ENCODE measurements at regions not wholly inside any gene's neighbourhood (a gene's known extent, or its start where the extent isn't known, plus 50 kb on each side); places are given as distances from the start of the nearest gene placed in this dataset.

GRCh38 chr6:163789199-163789810 is 374.8 kb downstream of the QKI start:
- DNase-seq (ENCODE audit: low read depth): no peak
- H3K4me3 ChIP-seq (ENCODE audit: control insufficient read depth, low read depth, low read length): no peak overlapping the region
- no peak for TF ChIP-seq CTCF (IDR thresholded peaks at IDR 0.05; ENCODE audit: control insufficient read depth, insufficient read depth, low read depth, low read length, missing control alignments)

GRCh38 chr6:163786995-163787671 is 372.6 kb downstream of the QKI start:
- H3K4me3 ChIP-seq (ENCODE audit: control insufficient read depth, low read depth, low read length): no peak overlapping the region
- DNase-seq (ENCODE audit: low read depth): no peak
- no peak for TF ChIP-seq CTCF (IDR thresholded peaks at IDR 0.05; ENCODE audit: control insufficient read depth, insufficient read depth, low read depth, low read length, missing control alignments)

- no peak for DNase-seq (ENCODE audit: low read depth)
- no peak overlapping the region for H3K4me3 ChIP-seq (ENCODE audit: control insufficient read depth, low read depth, low read length)
- TF ChIP-seq CTCF (IDR thresholded peaks at IDR 0.05; ENCODE audit: control insufficient read depth, insufficient read depth, low read depth, low read length, missing control alignments): no peak
Observed at GRCh38 chr6:163782436-163783003, 368.0 kb downstream of the QKI start.

- no peak for DNase-seq (ENCODE audit: low read depth)
Observed at GRCh38 chr6:163780994-163781393, 366.5 kb downstream of the QKI start.

GRCh38 chr6:163779727-163780284 is 365.3 kb downstream of the QKI start:
- DNase-seq (ENCODE audit: low read depth): no peak
- no peak overlapping the region for H3K4me3 ChIP-seq (ENCODE audit: control insufficient read depth, low read depth, low read length)
- no peak for TF ChIP-seq CTCF (IDR thresholded peaks at IDR 0.05; ENCODE audit: control insufficient read depth, insufficient read depth, low read depth, low read length, missing control alignments)

More at GRCh38 chr6:163780994-163781393, 366.5 kb downstream of the QKI start:
- TF ChIP-seq CTCF (IDR thresholded peaks at IDR 0.05; ENCODE audit: control insufficient read depth, insufficient read depth, low read depth, low read length, missing control alignments): no peak
- H3K4me3 ChIP-seq (ENCODE audit: control insufficient read depth, low read depth, low read length): no peak overlapping the region

GRCh38 chr6:163777716-163778115 is 363.2 kb downstream of the QKI start:
- no peak for DNase-seq (ENCODE audit: low read depth)
- TF ChIP-seq CTCF (IDR thresholded peaks at IDR 0.05; ENCODE audit: control insufficient read depth, insufficient read depth, low read depth, low read length, missing control alignments): no peak
- H3K4me3 ChIP-seq (ENCODE audit: control insufficient read depth, low read depth, low read length): no peak overlapping the region

Data from AG09309 (cell line).